H1 (cell line): ENCODE measurements at regions not wholly inside any gene's neighbourhood (a gene's known extent, or its start where the extent isn't known, plus 50 kb on each side); places are given as distances from the start of the nearest gene placed in this dataset.

Source experiments
- CTCF ChIA-PET: fragments of 300-600 bp; sonication (Branson Sonifier 250); formaldehyde crosslinking; loops from one replicate; lab custom pipeline; 2021; ENCODE audit not compliant: partially characterized antibody; lab: Charles Lee
- POLR2A ChIA-PET: fragments of 300-600 bp; sonication (Branson Sonifier 250); formaldehyde crosslinking; loops from one replicate; lab custom pipeline; 2021; ENCODE audit warnings: inconsistent platforms; ENCODE audit not compliant: partially characterized antibody; lab: Charles Lee
- DNase-seq, 2 experiments: peaks; one replicate each; pipeline versions ENCODE4 v3.0.0 to v3.0.0-alpha.2; 2010 to 2022; ENCODE audit warnings: low spot score in 2 of 2, low read depth in 1 of 2, mixed read lengths in 1 of 2
- FAIRE-seq: peaks from 2 replicates; lab custom pipeline; 2011; peaks lifted over from hg19 to GRCh38; lab: Jason Lieb, UNC
- H2AFZ ChIP-seq: 2 replicates; pipeline ENCODE4 v1.8.1; 2012; ENCODE audit warnings: low read length, inconsistent platforms
- H2AK5ac ChIP-seq: 2 replicates; pipeline ENCODE4 v1.6.1; 2013; ENCODE audit warnings: low read depth, low read length
- H2BK120ac ChIP-seq: replicated peaks from 2 replicates; pipeline ENCODE3; 2013; ENCODE audit warnings: low read depth, low read length, inconsistent platforms
- H2BK12ac ChIP-seq: 2 replicates; pipeline ENCODE4 v1.6.1; 2013; ENCODE audit warnings: low read depth, low read length
- H2BK15ac ChIP-seq: 2 replicates; pipeline ENCODE4 v1.6.1; 2013; ENCODE audit warnings: low read length
- H2BK20ac ChIP-seq: 2 replicates; pipeline ENCODE4 v1.6.1; 2013; ENCODE audit warnings: low read length
- H2BK5ac ChIP-seq: 2 replicates; pipeline ENCODE4 v1.6.1; 2013; ENCODE audit warnings: low read depth, low read length
- H3K14ac ChIP-seq: 2 replicates; pipeline ENCODE4 v1.6.1; 2013; ENCODE audit warnings: inconsistent platforms; ENCODE audit not compliant: insufficient read length
- H3K18ac ChIP-seq: 2 replicates; pipeline ENCODE4 v1.6.1; 2013; ENCODE audit warnings: low read length; ENCODE audit errors: extremely low read depth
- H3K23ac ChIP-seq: 2 replicates; pipeline ENCODE4 v1.6.1; 2013; ENCODE audit warnings: inconsistent platforms; ENCODE audit not compliant: insufficient read length
- H3K23me2 ChIP-seq: 2 replicates; pipeline ENCODE4 v1.6.1; 2013; ENCODE audit warnings: low read depth, low read length
- H3K27ac ChIP-seq: 2 replicates; pipeline ENCODE4 v1.6.1; 2011; ENCODE audit warnings: low read depth, low read length, inconsistent platforms
- H3K27me3 ChIP-seq, 4 experiments: replicated peaks in 1 of 4; 1 replicate in 1 of 4; 2 replicates in 3 of 4; pipeline versions ENCODE4 v1.6.1 to v1.8.1; 2011 to 2013; ENCODE audit warnings: low read length in 3 of 4, mild to moderate bottlenecking in 3 of 4, inconsistent platforms in 2 of 4, mixed read lengths in 2 of 4, moderate library complexity in 1 of 4; ENCODE audit not compliant: control insufficient read depth in 3 of 4, insufficient read depth in 3 of 4; ENCODE audit errors: extremely low read depth in 1 of 4
- H3K36me3 ChIP-seq, 4 experiments: 2 replicates each; pipeline versions ENCODE4 v1.6.1 to v1.8.1; 2011 to 2013; ENCODE audit warnings: mild to moderate bottlenecking in 4 of 4, low read length in 3 of 4, moderate library complexity in 2 of 4, control low read depth in 1 of 4, inconsistent platforms in 1 of 4; ENCODE audit not compliant: insufficient read depth in 4 of 4, control insufficient read depth in 2 of 4
- H3K4ac ChIP-seq: replicated peaks from 2 replicates; pipeline ENCODE3; 2013; ENCODE audit warnings: low read length, low read depth, mixed read lengths, inconsistent platforms; ENCODE audit not compliant: insufficient read length
- H3K4me1 ChIP-seq, 4 experiments: replicated peaks in 1 of 4; 1 replicate in 1 of 4; 2 replicates in 3 of 4; pipeline versions ENCODE4 v1.6.1 to v1.8.1; 2011 to 2013; ENCODE audit warnings: low read length in 3 of 4, inconsistent platforms in 2 of 4, mixed read lengths in 1 of 4; ENCODE audit not compliant: insufficient read depth in 4 of 4, control insufficient read depth in 3 of 4
- H3K4me2 ChIP-seq, 2 experiments: 2 replicates each; pipeline versions ENCODE4 v1.6.1 to v1.8.1; 2011 to 2013; ENCODE audit warnings: low read depth in 2 of 2, low read length in 2 of 2, control low read depth in 1 of 2, inconsistent platforms in 1 of 2, mild to moderate bottlenecking in 1 of 2; ENCODE audit not compliant: insufficient read depth in 1 of 2
- H3K4me3 ChIP-seq, 4 experiments: fragments of 200-600, 300-600 bp in 1 of 4; sonication (generic), shearing (Covaris generic), sonication (Bioruptor Twin) in 1 of 4; 2 replicates each; pipeline versions ENCODE4 v1.5.1 to v1.8.1; 2011 to 2016; ENCODE audit warnings: low read length in 4 of 4, low read depth in 3 of 4, control low read depth in 2 of 4, inconsistent platforms in 2 of 4, mild to moderate bottlenecking in 2 of 4, mixed read lengths in 1 of 4, moderate library complexity in 1 of 4; ENCODE audit not compliant: insufficient read depth in 2 of 4; ENCODE audit errors: extremely low read depth in 1 of 4
- H3K56ac ChIP-seq: replicated peaks from 2 replicates; pipeline ENCODE3; 2013; ENCODE audit warnings: low read depth, mild to moderate bottlenecking, mixed read lengths, low read length, inconsistent platforms; ENCODE audit not compliant: insufficient read length
- H3K79me1 ChIP-seq: 2 replicates; pipeline ENCODE4 v1.6.1; 2013; ENCODE audit warnings: low read depth, low read length, control low read depth
- H3K79me2 ChIP-seq, 2 experiments: 2 replicates each; pipeline versions ENCODE4 v1.6.1 to v1.8.1; 2012 to 2013; ENCODE audit warnings: low read length in 2 of 2, mild to moderate bottlenecking in 2 of 2, inconsistent platforms in 1 of 2; ENCODE audit not compliant: insufficient read depth in 2 of 2, control insufficient read depth in 1 of 2
- H3K9ac ChIP-seq, 4 experiments: replicated peaks in 1 of 4; 1 replicate in 1 of 4; 2 replicates in 3 of 4; pipeline versions ENCODE4 v1.6.1 to v1.8.1; 2011 to 2013; ENCODE audit warnings: low read depth in 3 of 4, low read length in 3 of 4, control low read depth in 2 of 4, mild to moderate bottlenecking in 2 of 4, moderate library complexity in 2 of 4, inconsistent platforms in 1 of 4; ENCODE audit errors: extremely low read depth in 1 of 4
- H3K9me3 ChIP-seq, 2 experiments: 2 replicates each; pipeline versions ENCODE4 v1.6.1 to v1.8.1; 2012 to 2013; ENCODE audit warnings: mild to moderate bottlenecking in 2 of 2, moderate library complexity in 2 of 2, control low read depth in 1 of 2, inconsistent platforms in 1 of 2, low read depth in 1 of 2, low read length in 1 of 2, mixed read lengths in 1 of 2; ENCODE audit not compliant: insufficient read depth in 2 of 2
- H4K20me1 ChIP-seq, 2 experiments: replicated peaks in 1 of 2; 2 replicates each; pipeline versions ENCODE3 to v1.8.1; 2011 to 2013; ENCODE audit warnings: inconsistent platforms in 2 of 2, low read length in 2 of 2, mild to moderate bottlenecking in 1 of 2; ENCODE audit not compliant: insufficient read depth in 2 of 2, control insufficient read depth in 1 of 2
- H4K5ac ChIP-seq: 2 replicates; pipeline ENCODE4 v1.6.1; 2013; ENCODE audit warnings: low read length, low read depth, mixed read lengths, inconsistent platforms; ENCODE audit not compliant: insufficient read length
- H4K8ac ChIP-seq: 2 replicates; pipeline ENCODE4 v1.8.0; 2013; ENCODE audit warnings: mild to moderate bottlenecking, moderate library complexity, low read length, inconsistent platforms; ENCODE audit not compliant: insufficient read depth; ENCODE audit errors: extremely low read depth
- H4K91ac ChIP-seq: replicated peaks from 2 replicates; pipeline ENCODE3; 2013; ENCODE audit warnings: low read length, mixed read lengths, inconsistent platforms; ENCODE audit not compliant: insufficient read length
- MAFK ChIP-seq: IDR thresholded peaks from 2 replicates; pipeline ENCODE4 v1.6.1; 2012; ENCODE audit warnings: low read depth, mild to moderate bottlenecking, improper control_type of control experiment, low read length
- MAX ChIP-seq: IDR thresholded peaks from 2 replicates; pipeline ENCODE4 v1.6.1; 2012; ENCODE audit warnings: inconsistent platforms
- RFX5 ChIP-seq: IDR thresholded peaks from 2 replicates; pipeline ENCODE4 v1.6.1; 2011; ENCODE audit warnings: low read depth, low read length, improper control_type of control experiment, borderline replicate concordance
- SP4 ChIP-seq: IDR thresholded peaks from 2 replicates; pipeline ENCODE4 v1.6.1; 2012; ENCODE audit warnings: low read length, inconsistent platforms
- WGBS, 2 experiments: shearing (Covaris generic) in 1 of 2; methylation state at CpG; one replicate each; pipeline versions ENCODE4 v1.1.6 to v1.1.7; 2013 to 2015; ENCODE audit warnings: low lambda C conversion rate in 2 of 2, mixed read lengths in 2 of 2, inconsistent platforms in 1 of 2, low coverage in 1 of 2, missing lambda C conversion rate in 1 of 2; ENCODE audit not compliant: insufficient replicate concordance in 2 of 2, insufficient coverage in 1 of 2, insufficient read length in 1 of 2; ENCODE audit errors: extremely low coverage in 1 of 2, missing lambda C conversion rate in 1 of 2; 5-methylcytosine and 5-hydroxymethylcytosine counted together

- no peak overlapping the region for H3K4me2 ChIP-seq
- H2BK12ac ChIP-seq: no peak overlapping the region
- H3K27ac ChIP-seq: no peak overlapping the region
- H3K79me1 ChIP-seq: no peaks in the 10 kb centered on the region
- H2BK15ac ChIP-seq: no peak overlapping the region
- H2BK5ac ChIP-seq: no peak overlapping the region
- no peak overlapping the region for H3K56ac ChIP-seq
- H3K23ac ChIP-seq: no peak overlapping the region
- no peak overlapping the region for H3K9ac ChIP-seq
- no peak for TF ChIP-seq MAFK
- TF ChIP-seq RFX5: no peak
- TF ChIP-seq MAX: no peak
- TF ChIP-seq SP4: no peak
- ChIA-PET CTCF (interaction anchor here (0.6 kb wide), 2 partner anchors 107 to 277 kb away, joined by 3 to 4 read pairs; no protein-coding TSS in a partner anchor), POLR2A (no interaction called here)
- H2AFZ ChIP-seq: no peak overlapping the region
- H4K20me1 ChIP-seq: no peaks in the 10 kb centered on the region
- WGBS, 2 experiments: 98% methylated on average over 2 of the region's 2 CpGs; no CpG with 5 or more reads in 1 of the 2 experiments
- H3K23me2 ChIP-seq: no peaks in the 10 kb centered on the region
- no peak for DNase-seq
- H4K91ac ChIP-seq: no peak overlapping the region
- FAIRE-seq: no peak
- H3K36me3 ChIP-seq: no peaks in the 10 kb centered on the region
- H3K14ac ChIP-seq: no peak overlapping the region
- H2BK20ac ChIP-seq: no peak overlapping the region
- H4K5ac ChIP-seq: no peak overlapping the region
- H3K4me1 ChIP-seq: peaks cover 0 to 3% (median 0%) of the 10 kb centered on the region in 4 experiments; a peak in 2 of 7 replicates
- no peak overlapping the region for H3K4ac ChIP-seq
- no peaks in the 10 kb centered on the region for H3K27me3 ChIP-seq
- H4K8ac ChIP-seq: no peak overlapping the region
- no peaks in the 10 kb centered on the region for H3K79me2 ChIP-seq
- no peak overlapping the region for H3K18ac ChIP-seq
- no peak overlapping the region for H2BK120ac ChIP-seq
- H2AK5ac ChIP-seq: no peak overlapping the region
- no peak overlapping the region for H3K4me3 ChIP-seq
- no peaks in the 10 kb centered on the region for H3K9me3 ChIP-seq
Measured at GRCh38 chr2:181746844-181747243, 66.5 kb upstream of the NEUROD1 start.
